ENCODE measurements at regions not wholly inside any gene's neighbourhood (a gene's known extent, or its start where the extent isn't known, plus 50 kb on each side); places are given as distances from the start of the nearest gene placed in this dataset.
A peak's percentile ranks its signal among the peaks of the same experiment; 100 is the strongest.
"Not testable (repeated sequence)": the region's sequence is repeated elsewhere in the genome, so short reads cannot be mapped to it uniquely, and the experiment has no call there.

- no peak for DNase-seq
Observed at GRCh38 chrX:110962451-110962850, 133.5 kb upstream of the PAK3 start.

DNA sequence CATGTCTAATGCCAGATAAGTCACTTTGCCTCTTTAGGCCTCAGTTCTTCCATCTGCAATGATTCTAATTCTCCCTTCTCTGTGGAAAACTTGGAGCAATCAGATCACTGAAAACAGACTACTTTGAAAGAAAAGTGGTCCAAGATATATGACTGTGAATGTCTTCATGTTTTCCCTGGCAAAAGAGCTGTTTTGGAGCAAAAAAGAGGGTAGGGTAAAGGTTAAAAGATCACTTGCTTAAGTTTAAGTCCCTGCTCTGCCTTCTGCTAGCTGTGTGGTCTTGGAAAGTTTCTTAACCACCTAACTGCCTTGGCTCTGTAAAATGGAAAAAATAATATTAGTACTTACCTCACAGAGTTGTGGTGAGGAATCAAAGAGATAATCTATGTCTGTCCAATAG, 140.3 kb upstream of the PAK3 start:
- no peak for DNase-seq

DNA sequence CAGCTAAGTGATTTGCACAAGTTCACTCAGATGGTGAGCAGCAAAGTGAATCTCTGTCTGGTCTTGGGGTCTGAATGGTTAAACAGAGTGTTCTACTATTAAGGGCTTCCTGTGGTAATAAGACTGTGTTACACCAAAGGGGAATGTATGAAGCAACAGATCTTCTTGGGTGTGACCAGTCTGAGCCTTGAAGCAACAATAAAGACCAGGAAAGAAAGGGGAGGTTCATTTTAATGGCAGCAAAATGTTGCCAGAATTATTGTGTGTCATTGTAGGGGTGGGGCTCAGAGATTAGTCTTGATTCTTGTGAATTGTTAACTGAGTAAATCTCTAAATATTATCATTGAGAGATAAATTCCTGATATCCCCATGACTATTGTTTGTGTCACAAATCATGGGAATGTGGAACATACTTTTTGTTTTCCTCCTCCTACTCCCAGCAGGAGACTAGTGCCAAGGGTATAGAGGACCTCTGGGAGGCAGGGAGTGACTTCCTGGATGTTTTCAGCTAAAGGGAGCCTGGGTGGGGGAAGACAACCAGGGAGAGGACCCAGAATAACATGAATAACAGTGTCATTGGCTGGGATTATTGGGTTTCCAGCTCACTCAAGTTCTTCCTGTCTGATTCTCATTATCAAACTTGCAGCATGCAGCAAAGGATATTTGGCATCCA, 141.4 kb upstream of the PAK3 start:
- no peak for DNase-seq

DNA sequence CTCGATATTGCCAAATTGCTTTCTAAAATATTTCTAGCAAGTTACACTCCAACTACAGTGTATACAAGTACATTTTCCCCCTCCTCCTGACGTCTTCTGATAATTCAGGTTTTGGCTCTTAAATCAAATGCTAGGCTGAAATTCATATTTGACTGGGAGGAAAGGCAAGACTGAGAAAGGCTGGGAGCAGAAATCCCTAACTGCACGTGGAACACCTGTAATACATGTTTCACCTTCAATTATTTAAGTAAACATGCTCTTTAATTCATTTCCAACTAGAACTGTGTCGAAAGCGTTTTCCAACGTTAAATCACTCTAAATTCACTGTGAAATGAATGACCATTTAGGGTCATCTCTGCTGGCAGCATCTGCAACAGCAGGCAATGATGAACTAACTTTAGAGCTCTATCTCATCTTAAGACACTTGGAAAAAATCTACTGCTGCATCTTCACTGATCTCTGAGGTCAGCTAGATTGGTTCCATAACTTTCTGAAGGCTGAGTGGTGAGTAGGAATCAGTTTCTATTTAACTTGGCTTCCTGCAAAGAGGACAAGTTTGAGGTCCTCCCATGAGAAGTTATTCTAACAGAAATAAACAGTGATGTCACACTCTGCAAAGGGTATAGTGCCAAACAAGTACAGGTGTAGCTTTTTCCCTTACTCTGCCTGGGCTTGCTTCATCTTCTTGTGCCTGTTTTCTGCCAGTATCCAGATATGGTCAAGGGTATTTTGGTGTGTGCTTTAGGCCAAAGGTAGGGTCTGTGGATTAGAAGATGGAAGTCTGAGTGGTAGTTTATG, 144.3 kb upstream of the PAK3 start:
- no peak for DNase-seq

- peak; percentile 42 for DNase-seq
Observed at GRCh38 chrX:110944751-110945675, 149.4 kb upstream of the CHRDL1 start.

GRCh38 chrX:110944311-110944750, 148.7 kb upstream of the CHRDL1 start:
- DNase-seq, result peak; percentile 42

GRCh38 chrX:110941906-110942305, 146.3 kb upstream of the CHRDL1 start:
- no peak for DNase-seq

- DNase-seq, result no peak
Observed at GRCh38 chrX:110938977-110939732, 143.5 kb upstream of the CHRDL1 start.

GRCh38 chrX:110924871-110925270, 129.3 kb upstream of the CHRDL1 start:
- no peak for DNase-seq

GRCh38 chrX:110920991-110921390, 125.4 kb upstream of the CHRDL1 start:
- peak; percentile 60 for DNase-seq

DNA sequence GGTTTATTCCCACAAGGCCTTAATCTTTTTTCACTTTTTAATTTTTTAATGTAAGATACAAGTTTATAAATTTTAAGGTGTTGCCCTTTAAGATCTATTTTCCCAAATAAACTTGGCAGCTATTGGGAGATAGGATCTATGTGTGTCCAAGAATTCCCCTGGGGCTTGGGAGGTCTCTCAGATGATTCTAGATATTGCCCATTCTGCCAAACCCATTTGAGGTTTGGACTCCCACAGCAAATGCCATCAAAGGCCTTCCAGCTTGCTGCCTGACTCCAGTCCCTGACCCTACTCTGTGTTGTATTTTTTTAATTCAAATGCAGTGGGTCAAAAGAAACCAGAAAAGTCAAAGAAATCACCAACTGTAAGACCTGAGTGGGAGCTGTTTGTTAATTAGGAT, 120.0 kb upstream of the CHRDL1 start:
- no peak for DNase-seq

DNA sequence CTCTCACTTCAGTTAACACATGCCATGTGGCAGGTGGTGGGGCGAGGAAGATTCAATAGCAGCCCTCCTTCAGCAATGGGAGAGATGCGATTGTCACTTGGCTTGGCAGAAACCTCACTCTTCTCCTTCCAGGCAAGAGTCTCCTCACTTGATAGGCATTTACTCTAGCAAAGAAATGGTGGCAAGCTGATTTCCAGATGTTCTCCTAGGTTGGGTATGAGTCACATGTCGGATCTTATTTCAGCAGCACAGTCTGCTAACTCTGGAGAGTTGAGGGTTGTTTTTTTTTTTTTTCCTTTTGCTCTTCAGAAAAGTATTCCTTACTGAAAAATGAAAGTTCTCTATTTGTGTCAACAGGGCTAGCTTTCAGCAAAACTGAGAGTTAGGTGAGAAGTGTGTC, 119.5 kb upstream of the CHRDL1 start:
- DNase-seq, result peak; percentile 9

- DNase-seq, result no peak
Observed at GRCh38 chrX:110914281-110914680, 118.7 kb upstream of the CHRDL1 start.

GRCh38 chrX:110904747-110905146, 109.1 kb upstream of the CHRDL1 start:
- not testable (repeated sequence) for DNase-seq

- no peak for DNase-seq
Observed at GRCh38 chrX:110881971-110882370, 86.4 kb upstream of the CHRDL1 start.

GRCh38 chrX:110877326-110877725, 81.7 kb upstream of the CHRDL1 start:
- no peak for DNase-seq

GRCh38 chrX:110871839-110872238, 76.2 kb upstream of the CHRDL1 start:
- no peak for DNase-seq

- DNase-seq, result no peak
Observed at GRCh38 chrX:110866421-110866820, 70.8 kb upstream of the CHRDL1 start.

DNA sequence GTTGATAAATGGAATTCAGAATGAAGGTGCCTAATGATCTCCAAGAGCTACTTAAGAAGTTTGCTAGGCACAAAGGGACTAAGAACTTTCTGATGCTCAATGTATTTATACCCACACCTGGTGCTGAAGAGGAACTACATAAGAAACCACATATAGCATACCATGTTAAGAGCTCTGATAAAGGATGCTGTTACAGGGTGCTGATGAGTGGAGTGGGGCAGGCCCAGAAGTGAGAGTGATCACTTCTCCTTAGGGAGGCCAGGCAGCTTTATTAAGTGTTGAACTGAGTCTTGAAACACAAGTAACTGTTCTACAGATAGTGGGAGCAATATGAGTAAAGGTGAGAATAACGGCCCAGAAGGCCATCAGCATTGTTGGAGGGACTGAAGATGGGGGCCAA, 68.3 kb upstream of the CHRDL1 start:
- no peak for DNase-seq

GRCh38 chrX:110858565-110858964, 62.9 kb upstream of the CHRDL1 start:
- no peak for DNase-seq

GRCh38 chrX:110853610-110854009, 58.0 kb upstream of the CHRDL1 start:
- DNase-seq, result peak; percentile 52

- no peak for DNase-seq
Observed at GRCh38 chrX:110852180-110852579, 56.6 kb upstream of the CHRDL1 start.

DNA sequence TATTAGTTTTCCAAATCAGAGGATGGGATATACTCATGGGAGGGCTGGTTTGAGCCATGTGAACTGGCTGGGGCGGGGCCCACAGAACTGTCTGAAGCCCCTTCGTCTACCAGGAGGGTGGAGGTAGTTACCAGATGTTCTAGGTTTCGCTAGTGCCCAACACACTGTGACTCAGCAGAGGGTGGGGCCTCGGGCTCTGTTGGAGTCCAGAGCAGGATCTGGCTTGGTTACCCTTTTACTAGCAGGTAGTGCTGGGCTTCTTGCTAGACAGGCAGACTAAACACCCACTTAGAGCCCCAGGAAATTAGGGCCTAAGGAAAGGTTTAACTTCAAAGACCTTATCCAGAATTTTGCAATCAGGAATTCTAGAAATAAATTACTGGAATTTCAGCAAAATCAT, 56.2 kb upstream of the CHRDL1 start:
- DNase-seq, result no peak
